A549 (cell line): ENCODE measurements at regions not wholly inside any gene's neighbourhood (a gene's known extent, or its start where the extent isn't known, plus 50 kb on each side); places are given as distances from the start of the nearest gene placed in this dataset.

Experiments
- ATAC-seq, 2 experiments: fragments of 200-7000 bp in 1 of 2; fragments of >200 bp in 1 of 2; cut with Nextera tagmentation in 1 of 2; cut with Tn5 transposase in 1 of 2; 3 replicates each; pipeline versions ENCODE4 v1.8.0 to v1.9.1; 2018 to 2020; ENCODE audit warnings: mild to moderate bottlenecking in 1 of 2, moderate library complexity in 1 of 2
- CTCF ChIA-PET: fragments of 300-600 bp; sonication (Branson Sonifier 250); formaldehyde crosslinking; extraction: SDS; loops from one replicate; lab custom pipeline; 2021; ENCODE audit warnings: antibody characterized with exemption, inconsistent platforms; lab: Yijun Ruan, JAX
- POLR2A ChIA-PET: fragments of 350-600 bp; formaldehyde crosslinking; extraction: SDS; loops from one replicate; lab custom pipeline; 2021; ENCODE audit warnings: antibody characterized with exemption, inconsistent platforms; lab: Yijun Ruan, JAX
- DNase-seq, 2 experiments: peaks; one replicate each; pipeline versions ENCODE4 v3.0.0 to v3.0.0-alpha.2; 2011 to 2016; ENCODE audit warnings: low read depth in 1 of 2, low spot score in 1 of 2
- FAIRE-seq: peaks from 2 replicates; lab custom pipeline; 2011; peaks lifted over from hg19 to GRCh38; lab: Jason Lieb, UNC
- H3K27ac ChIP-seq, 2 experiments: fragments of >200 bp; sonication (Bioruptor Twin); formaldehyde crosslinking; 3 replicates each; pipeline ENCODE4 v1.5.1; 2016 to 2017
- H3K4me1 ChIP-seq: fragments of >200 bp; sonication (Bioruptor Twin); formaldehyde crosslinking; 3 replicates; pipeline ENCODE4 v1.6.1; 2016
- H3K4me2 ChIP-seq: fragments of >200 bp; sonication (Bioruptor Twin); formaldehyde crosslinking; 3 replicates; pipeline ENCODE4 v1.6.1; 2016
- H3K4me3 ChIP-seq: fragments of >200 bp; sonication (Bioruptor Twin); formaldehyde crosslinking; 3 replicates; pipeline ENCODE4 v1.5.1; 2016
- H3K9me3 ChIP-seq: fragments of >200 bp; sonication (Bioruptor Twin); formaldehyde crosslinking; 3 replicates; pipeline ENCODE4 v1.6.1; 2016
- CBX8 ChIP-seq: fragments of 200-600 bp; sonication (generic); IDR thresholded peaks from 2 replicates; pipeline ENCODE4 v1.6.1; 2016
- CEBPB ChIP-seq, 2 experiments: fragments of >200 bp in 1 of 2; sonication (Bioruptor Twin) in 1 of 2; formaldehyde crosslinking in 1 of 2; IDR thresholded peaks; 2 replicates each; pipeline ENCODE4 v1.6.1; 2012 to 2016
- EHF ChIP-seq: fragments of 250-450 bp; sonication (Bioruptor Pico); IDR thresholded peaks from 2 replicates; pipeline ENCODE4 v1.5.0; 2020; ENCODE audit warnings: mild to moderate bottlenecking
- EP300 ChIP-seq, 2 experiments: fragments of >200 bp; sonication (Bioruptor Twin); formaldehyde crosslinking; IDR thresholded peaks; 2 replicates in 1 of 2; 3 replicates in 1 of 2; pipeline ENCODE4 v1.6.1; 2016 to 2017
- ESRRA ChIP-seq: fragments of 150-350 bp; IDR thresholded peaks from 2 replicates; pipeline ENCODE4 v1.6.1; 2014; ENCODE audit warnings: mild to moderate bottlenecking, low read length, borderline replicate concordance
- FOSL2 ChIP-seq, 2 experiments: fragments of 450-650 bp in 1 of 2; fragments of >200 bp in 1 of 2; sonication (Bioruptor Twin) in 1 of 2; formaldehyde crosslinking; IDR thresholded peaks; 2 replicates each; pipeline versions ENCODE4 v1.5.0 to v1.6.1; 2016 to 2020; ENCODE audit warnings: mild to moderate bottlenecking in 1 of 2, moderate library complexity in 1 of 2
- GATA3 ChIP-seq: IDR thresholded peaks from 2 replicates; pipeline ENCODE4 v1.6.1; 2012; ENCODE audit warnings: borderline replicate concordance
- HOXB13 ChIP-seq: fragments of 250-450 bp; sonication (Bioruptor Pico); IDR thresholded peaks from 2 replicates; pipeline ENCODE4 v1.5.0; 2020; ENCODE audit warnings: low read depth, mild to moderate bottlenecking, moderate library complexity
- JUNB ChIP-seq: fragments of >200 bp; sonication (Bioruptor Twin); formaldehyde crosslinking; IDR thresholded peaks from 2 replicates; pipeline ENCODE4 v1.6.1; 2016
- MAFK ChIP-seq: fragments of 450-650 bp; IDR thresholded peaks from 2 replicates; pipeline ENCODE4 v1.6.1; 2014; ENCODE audit not compliant: partially characterized antibody
- MYC ChIP-seq: IDR thresholded peaks from 2 replicates; pipeline ENCODE4 v1.6.1; 2012; ENCODE audit warnings: mild to moderate bottlenecking, inconsistent platforms, low read length, improper control_type of control experiment, borderline replicate concordance
- NFE2L2 ChIP-seq: fragments of 150-350 bp; conservative IDR thresholded peaks from 2 replicates; pipeline ENCODE4 v1.6.1; 2014; ENCODE audit warnings: low read length
- NPAS2 ChIP-seq: fragments of 250-450 bp; sonication (Bioruptor Pico); IDR thresholded peaks from 2 replicates; pipeline ENCODE4 v1.8.0; 2022; ENCODE audit warnings: mild to moderate bottlenecking, moderate library complexity, borderline replicate concordance
- NR3C1 ChIP-seq: fragments of >200 bp; sonication (Bioruptor Twin); formaldehyde crosslinking; IDR thresholded peaks from 3 replicates; pipeline ENCODE4 v1.6.1; 2017
- PHF8 ChIP-seq: fragments of 200-600 bp; sonication (generic); IDR thresholded peaks from 2 replicates; pipeline ENCODE4 v1.6.1; 2016; ENCODE audit warnings: low read depth, mild to moderate bottlenecking, antibody characterized with exemption, moderate library complexity, borderline replicate concordance
- POLR2A ChIP-seq: IDR thresholded peaks from 2 replicates; pipeline ENCODE4 v1.6.1; 2012; ENCODE audit warnings: mild to moderate bottlenecking, low read length
- RARB ChIP-seq: fragments of 250-450 bp; sonication (Bioruptor Pico); IDR thresholded peaks from 2 replicates; pipeline ENCODE4 v1.8.0; 2021; ENCODE audit warnings: mild to moderate bottlenecking, moderate library complexity
- SREBF2 ChIP-seq: fragments of 450-650 bp; IDR thresholded peaks from 2 replicates; pipeline ENCODE4 v1.6.1; 2014; ENCODE audit warnings: mild to moderate bottlenecking, moderate library complexity
- TP53 ChIP-seq: fragments of 250-450 bp; sonication (Bioruptor Pico); IDR thresholded peaks from 2 replicates; pipeline ENCODE4 v1.5.0; 2021; ENCODE audit warnings: mild to moderate bottlenecking, moderate library complexity
- ZSCAN20 ChIP-seq: fragments of 250-450 bp; sonication (Bioruptor Pico); IDR thresholded peaks from 2 replicates; pipeline ENCODE4 v1.8.0; 2022; ENCODE audit warnings: mild to moderate bottlenecking, moderate library complexity
- WGBS: methylation state at CpG from one replicate; pipeline ENCODE4 v1.1.6; 2017; ENCODE audit errors: missing lambda C conversion rate; 5-methylcytosine and 5-hydroxymethylcytosine counted together
- TF ChIP-seq, protein P1 (sequence below): IDR thresholded peaks from 2 replicates; pipeline ENCODE4 v1.6.1; 2012
- TF ChIP-seq, protein P2 (sequence below): fragments of 250-450 bp; sonication (Bioruptor Pico); IDR thresholded peaks from 2 replicates; pipeline ENCODE4 v1.5.0; 2020; ENCODE audit warnings: low read depth, mild to moderate bottlenecking, moderate library complexity
- TF ChIP-seq, protein P3 (sequence below): fragments of 450-650 bp; IDR thresholded peaks from 2 replicates; pipeline ENCODE4 v1.6.1; 2014; ENCODE audit warnings: antibody characterized with exemption
- TF ChIP-seq, protein P4 (sequence below): fragments of 200-600 bp; sonication (generic); IDR thresholded peaks from 2 replicates; pipeline ENCODE4 v1.6.1; 2016; ENCODE audit warnings: antibody characterized with exemption, mild to moderate bottlenecking, moderate library complexity
- TF ChIP-seq, protein P5 (sequence below): fragments of >200 bp; sonication (Bioruptor Twin); formaldehyde crosslinking; IDR thresholded peaks from 3 replicates; pipeline ENCODE4 v1.5.1; 2016
- TF ChIP-seq, protein P6 (sequence below): IDR thresholded peaks from 2 replicates; pipeline ENCODE4 v1.6.1; 2012

DNA sequence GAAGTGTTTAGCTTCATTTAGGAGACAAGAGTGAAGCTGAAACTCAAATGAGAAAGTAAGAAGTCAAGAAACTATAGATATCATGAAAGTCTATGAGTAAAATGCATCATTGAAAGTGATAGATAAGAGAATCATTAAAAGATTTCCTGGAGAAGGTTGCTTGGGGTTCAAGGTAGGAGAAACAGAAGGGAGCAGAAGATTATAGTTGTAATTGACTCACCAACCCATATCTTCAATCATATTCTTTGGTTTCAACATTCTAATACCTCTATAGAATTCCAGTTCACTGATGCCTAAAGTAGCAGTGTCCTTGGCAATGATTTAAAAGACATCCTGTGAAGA, 365.7 kb upstream of the RIOK2 start:
- no peak for TF ChIP-seq MYC
- no peak for TF ChIP-seq FOSL2 (IDR thresholded peaks at IDR 0.05)
- no peak for TF ChIP-seq FOSL2 (CRISPR knock-in tag; IDR thresholded peaks at IDR 0.05)
- no peak for TF ChIP-seq NR3C1
- TF ChIP-seq CEBPB (IDR thresholded peaks at IDR 0.05): no peak
- TF ChIP-seq JUNB: no peak
- no peak for TF ChIP-seq SREBF2
- no peak for TF ChIP-seq ZSCAN20 (CRISPR knock-in tag)
- TF ChIP-seq RARB (CRISPR knock-in tag): no peak
- no peak for TF ChIP-seq GATA3
- TF ChIP-seq, protein P1, sequence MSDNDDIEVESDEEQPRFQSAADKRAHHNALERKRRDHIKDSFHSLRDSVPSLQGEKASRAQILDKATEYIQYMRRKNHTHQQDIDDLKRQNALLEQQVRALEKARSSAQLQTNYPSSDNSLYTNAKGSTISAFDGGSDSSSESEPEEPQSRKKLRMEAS: no peak
- TF ChIP-seq, protein P2, sequence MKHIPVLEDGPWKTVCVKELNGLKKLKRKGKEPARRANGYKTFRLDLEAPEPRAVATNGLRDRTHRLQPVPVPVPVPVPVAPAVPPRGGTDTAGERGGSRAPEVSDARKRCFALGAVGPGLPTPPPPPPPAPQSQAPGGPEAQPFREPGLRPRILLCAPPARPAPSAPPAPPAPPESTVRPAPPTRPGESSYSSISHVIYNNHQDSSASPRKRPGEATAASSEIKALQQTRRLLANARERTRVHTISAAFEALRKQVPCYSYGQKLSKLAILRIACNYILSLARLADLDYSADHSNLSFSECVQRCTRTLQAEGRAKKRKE (CRISPR knock-in tag): no peak
- TF ChIP-seq, protein P3, sequence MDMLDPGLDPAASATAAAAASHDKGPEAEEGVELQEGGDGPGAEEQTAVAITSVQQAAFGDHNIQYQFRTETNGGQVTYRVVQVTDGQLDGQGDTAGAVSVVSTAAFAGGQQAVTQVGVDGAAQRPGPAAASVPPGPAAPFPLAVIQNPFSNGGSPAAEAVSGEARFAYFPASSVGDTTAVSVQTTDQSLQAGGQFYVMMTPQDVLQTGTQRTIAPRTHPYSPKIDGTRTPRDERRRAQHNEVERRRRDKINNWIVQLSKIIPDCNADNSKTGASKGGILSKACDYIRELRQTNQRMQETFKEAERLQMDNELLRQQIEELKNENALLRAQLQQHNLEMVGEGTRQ: no peak
- no peak for TF ChIP-seq ESRRA
- no peak for TF ChIP-seq PHF8
- no peak for TF ChIP-seq EP300 (IDR thresholded peaks at IDR 0.05)
- no peak for TF ChIP-seq NFE2L2
- DNase-seq (no peak), FAIRE-seq (no peak), ATAC-seq (no peak)
- no peak overlapping the region for H3K27ac ChIP-seq
- H3K4me1 ChIP-seq: no peaks in the 10 kb centered on the region
- no peak overlapping the region for H3K4me3 ChIP-seq
- CTCF ChIA-PET: no interaction called here
- H3K4me2 ChIP-seq: no peak overlapping the region
- no peaks in the 10 kb centered on the region for H3K9me3 ChIP-seq
- POLR2A ChIA-PET: no interaction called here

DNA sequence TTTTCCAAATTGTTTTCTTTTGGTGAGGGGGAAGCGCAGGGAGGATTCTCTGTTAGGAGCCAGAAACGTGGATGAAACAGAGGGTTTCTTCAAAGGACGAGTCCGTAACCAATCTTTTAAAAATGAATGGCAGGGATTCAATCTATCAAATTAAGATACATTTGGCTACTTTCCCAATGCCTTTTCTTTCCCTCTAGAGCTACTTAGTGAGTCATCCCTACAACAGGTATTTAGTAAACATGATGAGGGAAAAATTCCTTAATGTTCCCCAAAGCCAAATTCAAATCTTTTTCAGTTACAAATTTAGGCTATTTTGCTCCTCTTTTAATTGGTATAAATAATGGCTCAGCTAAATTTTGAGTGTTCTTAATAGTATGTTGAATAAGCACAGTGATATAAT, 366.4 kb upstream of the RIOK2 start:
- no peak for TF ChIP-seq MYC
- TF ChIP-seq, protein P4, sequence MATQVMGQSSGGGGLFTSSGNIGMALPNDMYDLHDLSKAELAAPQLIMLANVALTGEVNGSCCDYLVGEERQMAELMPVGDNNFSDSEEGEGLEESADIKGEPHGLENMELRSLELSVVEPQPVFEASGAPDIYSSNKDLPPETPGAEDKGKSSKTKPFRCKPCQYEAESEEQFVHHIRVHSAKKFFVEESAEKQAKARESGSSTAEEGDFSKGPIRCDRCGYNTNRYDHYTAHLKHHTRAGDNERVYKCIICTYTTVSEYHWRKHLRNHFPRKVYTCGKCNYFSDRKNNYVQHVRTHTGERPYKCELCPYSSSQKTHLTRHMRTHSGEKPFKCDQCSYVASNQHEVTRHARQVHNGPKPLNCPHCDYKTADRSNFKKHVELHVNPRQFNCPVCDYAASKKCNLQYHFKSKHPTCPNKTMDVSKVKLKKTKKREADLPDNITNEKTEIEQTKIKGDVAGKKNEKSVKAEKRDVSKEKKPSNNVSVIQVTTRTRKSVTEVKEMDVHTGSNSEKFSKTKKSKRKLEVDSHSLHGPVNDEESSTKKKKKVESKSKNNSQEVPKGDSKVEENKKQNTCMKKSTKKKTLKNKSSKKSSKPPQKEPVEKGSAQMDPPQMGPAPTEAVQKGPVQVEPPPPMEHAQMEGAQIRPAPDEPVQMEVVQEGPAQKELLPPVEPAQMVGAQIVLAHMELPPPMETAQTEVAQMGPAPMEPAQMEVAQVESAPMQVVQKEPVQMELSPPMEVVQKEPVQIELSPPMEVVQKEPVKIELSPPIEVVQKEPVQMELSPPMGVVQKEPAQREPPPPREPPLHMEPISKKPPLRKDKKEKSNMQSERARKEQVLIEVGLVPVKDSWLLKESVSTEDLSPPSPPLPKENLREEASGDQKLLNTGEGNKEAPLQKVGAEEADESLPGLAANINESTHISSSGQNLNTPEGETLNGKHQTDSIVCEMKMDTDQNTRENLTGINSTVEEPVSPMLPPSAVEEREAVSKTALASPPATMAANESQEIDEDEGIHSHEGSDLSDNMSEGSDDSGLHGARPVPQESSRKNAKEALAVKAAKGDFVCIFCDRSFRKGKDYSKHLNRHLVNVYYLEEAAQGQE: no peak
- WGBS: 5% methylated on average over 4 of the region's 4 CpGs
- ChIA-PET POLR2A (no interaction called here), CTCF (no interaction called here)
- Histone ChIP-seq H3K4me3 (no peak overlapping the region), H3K27ac (no peak overlapping the region), H3K9me3 (no peaks in the 10 kb centered on the region), H3K4me1 (no peaks in the 10 kb centered on the region), H3K4me2 (no peak overlapping the region)
- ATAC-seq: no peak
- no peak for FAIRE-seq
- DNase-seq: no peak

DNA sequence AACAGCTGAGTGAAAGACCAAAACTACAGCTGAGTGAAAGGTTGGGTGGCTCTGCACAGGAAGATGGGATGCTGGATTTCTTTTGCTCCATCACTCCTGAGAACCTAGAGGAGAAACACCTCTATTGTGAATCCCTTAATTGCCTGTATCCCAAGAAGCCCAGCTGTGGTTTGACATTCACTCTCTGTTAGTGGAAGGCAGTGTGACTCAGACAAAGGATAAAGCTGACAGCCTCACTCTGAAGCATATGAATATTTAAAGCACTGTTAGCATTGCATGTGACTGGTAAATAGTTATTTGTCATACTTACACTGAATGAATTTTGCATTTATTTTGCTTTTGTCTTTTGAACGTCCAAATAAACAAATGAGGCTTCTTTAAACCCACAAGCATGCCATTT, 367.1 kb upstream of the RIOK2 start:
- H3K4me3 ChIP-seq: no peak overlapping the region
- H3K4me2 ChIP-seq: no peak overlapping the region
- ChIA-PET POLR2A (no interaction called here), CTCF (no interaction called here)
- ATAC-seq (no peak), FAIRE-seq (no peak), DNase-seq (no peak)
- H3K27ac ChIP-seq: no peak overlapping the region
- H3K9me3 ChIP-seq: no peaks in the 10 kb centered on the region
- WGBS: 0% methylated on average over 1 of the region's 1 CpG
- H3K4me1 ChIP-seq: no peaks in the 10 kb centered on the region
- TF ChIP-seq MAFK: no peak
- no peak for TF ChIP-seq SREBF2
- TF ChIP-seq, protein P5, sequence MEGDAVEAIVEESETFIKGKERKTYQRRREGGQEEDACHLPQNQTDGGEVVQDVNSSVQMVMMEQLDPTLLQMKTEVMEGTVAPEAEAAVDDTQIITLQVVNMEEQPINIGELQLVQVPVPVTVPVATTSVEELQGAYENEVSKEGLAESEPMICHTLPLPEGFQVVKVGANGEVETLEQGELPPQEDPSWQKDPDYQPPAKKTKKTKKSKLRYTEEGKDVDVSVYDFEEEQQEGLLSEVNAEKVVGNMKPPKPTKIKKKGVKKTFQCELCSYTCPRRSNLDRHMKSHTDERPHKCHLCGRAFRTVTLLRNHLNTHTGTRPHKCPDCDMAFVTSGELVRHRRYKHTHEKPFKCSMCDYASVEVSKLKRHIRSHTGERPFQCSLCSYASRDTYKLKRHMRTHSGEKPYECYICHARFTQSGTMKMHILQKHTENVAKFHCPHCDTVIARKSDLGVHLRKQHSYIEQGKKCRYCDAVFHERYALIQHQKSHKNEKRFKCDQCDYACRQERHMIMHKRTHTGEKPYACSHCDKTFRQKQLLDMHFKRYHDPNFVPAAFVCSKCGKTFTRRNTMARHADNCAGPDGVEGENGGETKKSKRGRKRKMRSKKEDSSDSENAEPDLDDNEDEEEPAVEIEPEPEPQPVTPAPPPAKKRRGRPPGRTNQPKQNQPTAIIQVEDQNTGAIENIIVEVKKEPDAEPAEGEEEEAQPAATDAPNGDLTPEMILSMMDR: no peak
- TF ChIP-seq TP53 (CRISPR knock-in tag): no peak
- TF ChIP-seq NPAS2 (CRISPR knock-in tag): no peak
- no peak for TF ChIP-seq NFE2L2
- TF ChIP-seq, protein P2 (CRISPR knock-in tag): no peak
- TF ChIP-seq POLR2A: no peak
- TF ChIP-seq, protein P6, sequence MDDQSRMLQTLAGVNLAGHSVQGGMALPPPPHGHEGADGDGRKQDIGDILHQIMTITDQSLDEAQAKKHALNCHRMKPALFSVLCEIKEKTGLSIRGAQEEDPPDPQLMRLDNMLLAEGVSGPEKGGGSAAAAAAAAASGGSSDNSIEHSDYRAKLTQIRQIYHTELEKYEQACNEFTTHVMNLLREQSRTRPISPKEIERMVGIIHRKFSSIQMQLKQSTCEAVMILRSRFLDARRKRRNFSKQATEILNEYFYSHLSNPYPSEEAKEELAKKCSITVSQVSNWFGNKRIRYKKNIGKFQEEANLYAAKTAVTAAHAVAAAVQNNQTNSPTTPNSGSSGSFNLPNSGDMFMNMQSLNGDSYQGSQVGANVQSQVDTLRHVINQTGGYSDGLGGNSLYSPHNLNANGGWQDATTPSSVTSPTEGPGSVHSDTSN: no peak
- TF ChIP-seq PHF8: no peak
- no peak for TF ChIP-seq CBX8
- TF ChIP-seq EHF (CRISPR knock-in tag): no peak
- TF ChIP-seq, protein P1: no peak
- no peak for TF ChIP-seq HOXB13 (CRISPR knock-in tag)
